ENCODE measurements at regions not wholly inside any gene's neighbourhood (a gene's known extent, or its start where the extent isn't known, plus 50 kb on each side); places are given as distances from the start of the nearest gene placed in this dataset.

DNA sequence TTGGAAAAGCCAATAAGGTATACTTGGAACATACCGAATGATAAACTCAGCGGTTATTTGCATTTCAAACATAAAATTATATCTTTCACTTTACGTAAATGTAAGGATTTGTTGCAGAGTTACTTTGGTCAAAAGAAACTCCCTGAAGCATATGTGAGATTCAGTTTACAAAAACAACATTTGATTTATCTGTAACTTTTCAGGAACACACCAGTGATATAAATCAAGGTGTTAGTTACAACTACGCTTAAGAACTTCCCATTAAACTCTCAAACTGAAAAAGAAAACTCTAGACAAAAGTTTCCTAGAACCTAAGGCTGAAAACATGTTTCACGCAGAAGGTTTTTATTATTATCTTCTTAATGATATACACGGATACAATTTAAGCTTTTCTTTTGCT lies 110.6 kb upstream of the MEIS1 start:
- TF ChIP-seq, protein P1, sequence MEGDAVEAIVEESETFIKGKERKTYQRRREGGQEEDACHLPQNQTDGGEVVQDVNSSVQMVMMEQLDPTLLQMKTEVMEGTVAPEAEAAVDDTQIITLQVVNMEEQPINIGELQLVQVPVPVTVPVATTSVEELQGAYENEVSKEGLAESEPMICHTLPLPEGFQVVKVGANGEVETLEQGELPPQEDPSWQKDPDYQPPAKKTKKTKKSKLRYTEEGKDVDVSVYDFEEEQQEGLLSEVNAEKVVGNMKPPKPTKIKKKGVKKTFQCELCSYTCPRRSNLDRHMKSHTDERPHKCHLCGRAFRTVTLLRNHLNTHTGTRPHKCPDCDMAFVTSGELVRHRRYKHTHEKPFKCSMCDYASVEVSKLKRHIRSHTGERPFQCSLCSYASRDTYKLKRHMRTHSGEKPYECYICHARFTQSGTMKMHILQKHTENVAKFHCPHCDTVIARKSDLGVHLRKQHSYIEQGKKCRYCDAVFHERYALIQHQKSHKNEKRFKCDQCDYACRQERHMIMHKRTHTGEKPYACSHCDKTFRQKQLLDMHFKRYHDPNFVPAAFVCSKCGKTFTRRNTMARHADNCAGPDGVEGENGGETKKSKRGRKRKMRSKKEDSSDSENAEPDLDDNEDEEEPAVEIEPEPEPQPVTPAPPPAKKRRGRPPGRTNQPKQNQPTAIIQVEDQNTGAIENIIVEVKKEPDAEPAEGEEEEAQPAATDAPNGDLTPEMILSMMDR (IDR thresholded peaks at IDR 0.05; ENCODE audit: insufficient read depth, low read length, poor library complexity, severe bottlenecking): no peak
- Histone ChIP-seq H3K36me3 (ENCODE audit: control insufficient read depth, insufficient read depth, low read length) (no peaks in the 10 kb centered on the region), H3K27me3 (ENCODE audit: control insufficient read depth, insufficient read depth, low read length) (peaks cover 6% of the 10 kb centered on the region), H3K4me3 (ENCODE audit: low read depth, low read length) (no peak overlapping the region)
- no peak for DNase-seq (ENCODE audit: low read depth)

DNA sequence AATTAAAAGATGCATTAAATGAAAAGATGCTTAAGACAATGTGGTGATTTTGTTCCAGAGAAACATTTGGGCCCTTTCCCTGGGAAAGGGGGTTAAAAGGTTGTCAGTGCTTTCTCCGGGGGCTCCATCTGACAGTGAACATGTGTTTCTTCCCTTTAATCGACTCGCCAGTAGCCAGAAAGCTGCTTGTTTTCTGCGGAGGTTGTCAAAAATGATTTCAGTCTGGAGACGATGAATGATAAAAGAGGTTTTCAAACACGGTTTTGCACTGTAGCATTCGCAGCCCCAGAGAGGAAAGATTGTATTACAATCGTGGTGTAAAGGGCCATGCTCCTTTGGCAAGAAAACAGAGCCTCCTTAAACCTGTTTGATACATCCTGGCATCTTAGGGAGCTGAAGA lies 111.5 kb upstream of the MEIS1 start:
- peaks cover 6% of the 10 kb centered on the region for H3K27me3 ChIP-seq (ENCODE audit: control insufficient read depth, insufficient read depth, low read length)
- TF ChIP-seq, protein P1 (IDR thresholded peaks at IDR 0.05; ENCODE audit: insufficient read depth, low read length, poor library complexity, severe bottlenecking): no peak
- no peak for DNase-seq (ENCODE audit: low read depth)

DNA sequence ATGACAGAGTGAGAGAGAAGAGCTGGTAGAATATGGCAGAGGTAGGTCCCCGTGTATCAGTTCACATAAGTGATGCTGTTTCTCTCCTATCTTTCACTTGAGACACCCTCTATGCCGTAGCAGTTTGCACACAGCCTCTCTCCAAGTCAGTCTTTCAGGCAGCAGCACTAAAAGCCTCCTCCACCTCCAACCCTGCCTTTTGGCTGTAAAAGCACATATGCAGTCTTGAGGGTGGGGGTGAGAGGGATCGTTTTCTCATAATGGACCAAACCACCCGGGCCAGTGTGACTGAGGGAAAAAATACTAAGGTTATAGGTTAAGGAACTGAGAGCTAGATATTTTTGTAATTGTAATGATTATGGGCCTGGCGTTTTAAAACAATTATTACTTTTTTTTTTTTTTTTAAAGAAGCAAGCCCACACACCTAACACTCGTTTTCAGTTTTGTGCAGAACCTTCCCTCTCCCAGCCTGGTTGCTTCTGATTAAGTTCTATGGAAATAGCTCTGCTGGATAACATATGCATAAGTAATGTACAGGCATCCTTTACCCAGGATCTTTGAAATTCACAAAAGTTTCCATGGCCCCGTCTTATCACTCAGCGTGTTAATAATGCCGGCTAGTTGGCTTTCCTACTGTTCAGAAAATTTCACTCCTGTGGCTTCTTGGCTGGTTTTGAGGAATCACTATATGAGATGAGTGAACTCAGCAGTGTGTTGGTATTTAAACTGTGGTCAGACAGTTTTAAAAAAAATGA lies 112.2 kb upstream of the MEIS1 start:
- Histone ChIP-seq H3K4me3 (ENCODE audit: low read depth, low read length) (no peak overlapping the region), H3K36me3 (ENCODE audit: control insufficient read depth, insufficient read depth, low read length) (no peaks in the 10 kb centered on the region), H3K27me3 (ENCODE audit: control insufficient read depth, insufficient read depth, low read length) (peaks cover 6% of the 10 kb centered on the region)
- TF ChIP-seq, protein P1 (IDR thresholded peaks at IDR 0.05; ENCODE audit: insufficient read depth, low read length, poor library complexity, severe bottlenecking): no peak
- no peak for DNase-seq (ENCODE audit: low read depth)

More for the DNA sequence above, 111.5 kb upstream of the MEIS1 start:
- Histone ChIP-seq H3K4me3 (ENCODE audit: low read depth, low read length) (no peak overlapping the region), H3K36me3 (ENCODE audit: control insufficient read depth, insufficient read depth, low read length) (no peaks in the 10 kb centered on the region)

DNA sequence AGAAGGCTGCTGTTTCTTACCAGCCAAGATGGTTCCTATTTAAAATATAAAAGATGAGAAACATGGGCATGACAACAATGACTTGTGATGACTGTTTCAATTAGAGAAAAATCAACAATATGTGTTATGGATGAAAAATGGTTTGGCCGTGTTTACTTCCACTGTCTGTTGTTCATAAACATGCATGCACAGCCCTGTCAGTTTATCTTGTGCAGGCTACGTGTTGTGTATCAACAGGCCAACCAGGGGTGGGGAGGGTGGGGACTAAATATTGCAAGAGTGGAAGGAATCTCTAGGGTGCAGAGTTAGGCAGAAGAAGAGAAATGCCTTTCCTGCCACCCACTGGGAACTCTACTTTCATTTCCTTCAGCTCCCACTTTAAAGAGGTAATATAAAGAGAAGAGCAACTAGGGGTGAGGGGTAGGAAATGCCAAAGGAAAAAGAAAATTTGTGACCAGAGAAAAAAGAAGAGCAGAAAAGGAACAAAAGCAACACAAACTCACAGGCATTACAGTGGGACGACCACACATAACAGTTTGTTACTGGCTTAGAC lies 116.8 kb upstream of the MEIS1 start:
- TF ChIP-seq, protein P1 (IDR thresholded peaks at IDR 0.05; ENCODE audit: insufficient read depth, low read length, poor library complexity, severe bottlenecking): no peak
- no peaks in the 10 kb centered on the region for H3K27me3 ChIP-seq (ENCODE audit: control insufficient read depth, insufficient read depth, low read length)
- no peak overlapping the region for H3K4me3 ChIP-seq (ENCODE audit: low read depth, low read length)
- no peaks in the 10 kb centered on the region for H3K36me3 ChIP-seq (ENCODE audit: control insufficient read depth, insufficient read depth, low read length)
- DNase-seq (ENCODE audit: low read depth): no peak

DNA sequence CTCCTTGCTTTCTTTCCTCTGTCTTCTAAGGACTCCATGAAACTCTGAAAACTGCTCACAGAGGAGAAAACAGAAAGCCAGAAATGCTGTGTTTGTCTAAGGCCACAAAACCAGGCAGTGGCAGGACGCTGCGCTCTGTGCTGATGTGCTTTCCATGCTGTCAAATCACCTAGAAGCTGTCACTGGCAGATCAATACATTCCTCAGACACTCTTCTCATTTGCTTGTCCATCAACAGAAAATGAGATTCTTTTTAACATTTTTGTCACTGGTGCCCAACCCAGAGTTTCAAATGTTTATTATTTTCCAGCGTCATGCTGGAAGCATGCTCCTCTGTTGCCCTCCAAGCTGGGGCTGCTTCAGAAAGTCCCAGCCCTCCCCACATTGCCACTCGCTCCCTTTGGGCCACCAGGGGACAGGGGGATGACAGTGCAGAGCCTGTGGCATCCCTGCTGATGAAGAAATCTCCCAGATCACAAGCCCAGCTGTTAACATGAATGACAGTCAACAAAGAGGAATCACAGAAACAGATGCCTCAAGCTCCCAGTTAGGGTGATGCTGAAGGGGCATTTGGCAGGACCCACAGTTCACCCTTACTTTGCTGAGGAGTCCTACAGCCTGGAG lies 117.5 kb upstream of the MEIS1 start:
- no peak for DNase-seq (ENCODE audit: low read depth)
- no peaks in the 10 kb centered on the region for H3K27me3 ChIP-seq (ENCODE audit: control insufficient read depth, insufficient read depth, low read length)
- H3K4me3 ChIP-seq (ENCODE audit: low read depth, low read length): no peak overlapping the region
- H3K36me3 ChIP-seq (ENCODE audit: control insufficient read depth, insufficient read depth, low read length): no peaks in the 10 kb centered on the region
- TF ChIP-seq, protein P1 (IDR thresholded peaks at IDR 0.05; ENCODE audit: insufficient read depth, low read length, poor library complexity, severe bottlenecking): no peak

Data from kidney epithelial cell (primary cell).